GM21381 (cell line): ENCODE measurements at regions not wholly inside any gene's neighbourhood (a gene's known extent, or its start where the extent isn't known, plus 50 kb on each side); places are given as distances from the start of the nearest gene placed in this dataset.

Experiments
- ATAC-seq: cut with Tn5 transposase; IDR thresholded peaks from one replicate; pipeline ENCODE4 v1.9.1; 2021; ENCODE audit warnings: mild to moderate bottlenecking, moderate library complexity; ENCODE audit not compliant: unreplicated experiment

- no peak for ATAC-seq
Measured at GRCh38 chr17:72056155-72056554, 64.7 kb upstream of the SOX9 start.

- ATAC-seq = no peak
Measured at GRCh38 chr17:72056727-72057290, 64.0 kb upstream of the SOX9 start.

GRCh38 chr17:72060084-72060483, 60.7 kb upstream of the SOX9 start:
- ATAC-seq = no peak

DNA sequence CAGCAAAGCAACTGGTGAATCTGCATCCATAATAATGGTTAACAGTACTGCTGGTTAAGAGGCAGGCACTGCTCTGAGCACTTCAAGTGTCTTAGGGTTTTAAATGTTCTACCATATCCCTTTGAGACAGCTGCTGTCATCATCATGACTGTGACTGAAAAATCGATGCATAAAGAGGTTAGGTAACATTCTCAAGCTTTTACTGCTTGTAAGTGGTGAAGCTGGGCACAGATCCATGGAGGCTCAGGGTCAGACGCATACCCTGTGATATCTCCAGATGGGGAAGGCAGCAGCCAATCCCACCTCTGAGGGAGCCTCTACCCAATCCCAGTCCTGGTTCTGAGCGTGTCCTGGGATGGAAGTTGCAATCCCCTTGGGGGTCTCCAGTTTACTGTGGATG, 57.6 kb upstream of the SOX9 start:
- ATAC-seq = no peak

DNA sequence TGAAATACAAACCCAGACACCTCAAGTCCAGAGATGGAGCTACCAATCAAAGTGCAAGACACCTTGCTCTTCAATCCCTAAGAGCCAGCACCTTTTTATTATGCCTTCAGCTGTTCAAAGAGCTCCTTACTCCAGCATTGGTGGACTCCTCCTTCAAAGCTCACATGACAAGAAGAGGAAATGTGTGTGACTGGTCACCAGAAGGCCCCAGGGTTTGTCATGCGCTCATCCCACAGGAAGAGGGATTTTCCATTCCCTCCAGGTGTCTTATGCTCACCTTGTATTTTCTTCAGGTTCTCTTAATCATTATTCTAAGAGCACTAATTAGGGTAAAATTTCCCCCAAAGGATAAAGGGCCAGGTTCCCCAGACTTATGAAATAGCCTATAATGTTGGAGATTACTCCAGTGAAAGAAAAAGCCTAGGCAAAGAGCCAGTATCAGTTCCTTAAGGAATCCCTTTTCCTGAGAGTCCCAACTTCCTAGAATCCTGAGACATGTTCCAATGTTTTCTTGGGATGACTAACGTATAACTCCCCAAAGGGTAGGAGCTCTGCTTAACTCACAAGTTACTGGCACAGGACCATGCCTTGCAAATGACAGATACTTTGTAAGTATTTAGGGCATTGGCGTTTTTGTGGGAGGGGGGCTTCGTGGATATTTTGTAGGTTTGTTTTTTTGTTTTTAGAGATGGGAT, 56.9 kb upstream of the SOX9 start:
- ATAC-seq = no peak

DNA sequence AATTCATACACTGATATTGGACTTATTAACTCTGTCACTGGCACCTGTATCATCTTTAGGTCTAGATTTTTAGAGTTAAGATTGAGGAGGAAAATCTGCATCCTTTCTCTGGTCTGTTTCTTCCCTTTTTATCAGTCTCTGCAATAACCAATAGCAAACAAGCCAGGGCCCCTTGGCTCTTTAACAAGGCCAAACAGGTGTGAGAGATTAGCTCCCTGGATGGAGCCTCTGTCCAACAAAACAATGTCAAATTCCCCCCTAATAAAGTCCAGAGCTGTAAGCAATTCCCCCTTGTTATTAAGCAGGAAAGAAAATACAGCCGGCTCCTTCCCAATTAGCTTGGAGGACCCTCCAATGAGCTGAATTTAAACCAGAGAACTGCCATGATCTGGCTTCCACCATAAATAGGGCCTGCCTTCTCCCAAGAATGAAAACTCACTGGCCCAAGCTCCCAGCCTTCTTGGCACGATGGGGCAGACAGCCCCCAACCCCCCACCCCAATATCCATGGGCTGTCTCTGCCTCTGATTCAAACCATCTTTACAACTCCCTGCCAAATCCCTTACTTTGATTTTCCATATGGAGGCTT, 56.1 kb upstream of the SOX9 start:
- no peak for ATAC-seq

GRCh38 chr17:72065556-72065955, 55.3 kb upstream of the SOX9 start:
- no peak for ATAC-seq

DNA sequence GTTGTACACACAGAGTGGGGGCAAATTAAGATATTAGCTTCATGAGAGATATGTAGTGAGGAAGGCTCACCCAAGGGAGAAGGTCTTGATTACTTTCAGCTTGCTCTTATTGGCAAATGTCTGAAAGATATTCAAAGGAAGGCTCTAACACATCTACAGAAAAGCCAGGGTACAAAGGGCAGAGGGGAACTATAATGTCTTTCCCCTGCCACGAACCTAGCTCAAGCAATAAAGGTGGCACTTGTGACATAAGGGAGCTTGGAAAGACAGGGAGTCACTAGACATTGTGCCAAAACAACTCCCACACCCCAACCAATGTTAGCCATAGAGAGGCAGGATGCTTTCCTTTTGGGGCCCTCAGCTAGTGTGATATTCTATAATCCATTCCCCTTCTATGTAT, 52.2 kb upstream of the SOX9 start:
- ATAC-seq = no peak

DNA sequence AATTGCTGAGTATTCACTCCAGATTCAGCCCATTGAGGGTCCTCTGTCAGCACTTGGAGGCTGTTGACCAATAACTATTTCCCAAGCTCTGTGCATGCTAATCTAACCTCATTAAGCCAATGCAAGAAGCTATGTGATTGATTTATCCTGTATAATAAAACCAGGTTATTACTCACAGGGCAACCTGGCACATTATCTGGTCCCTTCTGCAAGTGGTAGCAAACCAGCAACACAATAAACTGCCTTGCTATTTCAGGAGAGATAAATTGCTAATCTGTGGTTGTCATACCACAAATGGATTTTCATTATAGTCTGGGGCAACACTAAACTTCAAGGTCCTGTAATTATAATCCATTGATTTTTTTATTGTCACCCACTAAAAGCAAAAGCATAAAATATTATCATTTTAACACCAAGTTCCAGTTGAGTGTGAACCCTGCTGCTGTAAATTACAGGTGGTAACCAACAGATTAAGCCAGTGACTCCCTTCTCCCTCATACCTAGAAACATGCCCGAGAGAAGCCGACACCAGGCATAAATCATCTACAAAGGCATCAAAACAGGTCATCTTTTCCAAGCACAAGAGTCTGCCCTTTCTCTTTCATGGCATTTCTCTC, 51.1 kb upstream of the SOX9 start:
- ATAC-seq = no peak
